ENCODE measurements at regions not wholly inside any gene's neighbourhood (a gene's known extent, or its start where the extent isn't known, plus 50 kb on each side); places are given as distances from the start of the nearest gene placed in this dataset.

DNA sequence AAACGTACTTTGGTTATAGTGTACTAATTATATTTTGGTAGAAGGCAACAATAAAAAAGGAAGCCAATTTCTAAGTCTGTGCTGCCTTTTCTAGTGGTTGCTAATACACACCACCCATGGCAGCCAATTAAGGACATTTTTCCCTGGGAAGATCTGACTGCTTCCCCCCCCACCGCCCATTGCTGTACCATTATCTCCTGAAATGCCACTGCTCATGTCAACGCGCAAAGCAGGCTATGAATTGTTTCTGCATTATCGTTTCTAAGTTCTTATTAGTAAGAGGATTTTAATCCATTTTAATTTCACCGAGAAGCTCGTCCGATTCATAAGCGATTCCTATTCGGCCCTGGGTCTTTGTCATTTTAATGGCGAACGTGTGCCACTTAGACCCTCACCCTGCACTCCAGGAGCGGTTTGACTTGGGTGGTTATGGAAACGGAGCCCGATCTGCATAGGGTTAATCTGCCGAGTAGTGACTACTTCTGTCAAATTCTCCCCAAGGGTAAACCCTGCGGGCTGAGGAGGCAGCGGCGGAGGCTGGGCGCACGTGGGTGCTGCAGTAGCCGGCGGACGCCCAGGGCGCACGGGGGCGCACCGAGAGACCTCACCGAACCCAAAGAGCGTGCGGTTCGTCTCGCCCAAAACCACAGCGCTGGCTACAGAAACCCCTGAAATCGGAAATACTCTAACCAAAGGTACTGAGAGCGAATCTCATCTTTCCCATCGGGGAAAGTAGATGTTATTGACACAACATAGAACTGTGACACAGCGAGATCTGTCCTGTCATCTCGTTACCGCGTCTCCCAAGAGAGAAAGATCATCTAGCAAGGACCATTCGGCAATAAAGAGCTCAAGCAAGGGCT lies 55.8 kb upstream of the SHC3 start:
- TF ChIP-seq ZNF384 (IDR thresholded peaks at IDR 0.05) (no peak), BHLHE40 (IDR thresholded peaks at IDR 0.05; ENCODE audit: borderline replicate concordance) (no peak), LEF1 (IDR thresholded peaks at IDR 0.05; ENCODE audit: borderline replicate concordance) (no peak), ELF4 (IDR thresholded peaks at IDR 0.05) (no peak), FOXK2 (IDR thresholded peaks at IDR 0.05) (no peak), CTBP1 (IDR thresholded peaks at IDR 0.05; ENCODE audit: borderline replicate concordance) (no peak), FOXM1 (IDR thresholded peaks at IDR 0.05; ENCODE audit: borderline replicate concordance) (no peak), ARNT (IDR thresholded peaks at IDR 0.05) (no peak), TARDBP (IDR thresholded peaks at IDR 0.05) (no peak)
- TF ChIP-seq, protein P1, sequence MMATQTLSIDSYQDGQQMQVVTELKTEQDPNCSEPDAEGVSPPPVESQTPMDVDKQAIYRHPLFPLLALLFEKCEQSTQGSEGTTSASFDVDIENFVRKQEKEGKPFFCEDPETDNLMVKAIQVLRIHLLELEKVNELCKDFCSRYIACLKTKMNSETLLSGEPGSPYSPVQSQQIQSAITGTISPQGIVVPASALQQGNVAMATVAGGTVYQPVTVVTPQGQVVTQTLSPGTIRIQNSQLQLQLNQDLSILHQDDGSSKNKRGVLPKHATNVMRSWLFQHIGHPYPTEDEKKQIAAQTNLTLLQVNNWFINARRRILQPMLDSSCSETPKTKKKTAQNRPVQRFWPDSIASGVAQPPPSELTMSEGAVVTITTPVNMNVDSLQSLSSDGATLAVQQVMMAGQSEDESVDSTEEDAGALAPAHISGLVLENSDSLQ (IDR thresholded peaks at IDR 0.05): no peak

Measured in HEK293T (cell line).